ENCODE measurements at regions not wholly inside any gene's neighbourhood (a gene's known extent, or its start where the extent isn't known, plus 50 kb on each side); places are given as distances from the start of the nearest gene placed in this dataset.
A peak's percentile ranks its signal among the peaks of the same experiment; 100 is the strongest.
"Not testable (repeated sequence)": the region's sequence is repeated elsewhere in the genome, so short reads cannot be mapped to it uniquely, and the experiment has no call there.

GRCh38 chr20:22058746-22059145 is 353.3 kb downstream of the PAX1 start:
- DNase-seq = no peak

- DNase-seq = no peak
Measured at GRCh38 chr20:22055981-22056380, 350.5 kb downstream of the PAX1 start.

- no peak for DNase-seq
Measured at GRCh38 chr20:22052025-22052650, 346.7 kb downstream of the PAX1 start.

- not testable (repeated sequence) for DNase-seq
Measured at GRCh38 chr20:22045956-22046507, 340.6 kb downstream of the PAX1 start.

GRCh38 chr20:22027423-22027822 is 322.0 kb downstream of the PAX1 start:
- no peak for DNase-seq

- no peak for DNase-seq
Measured at GRCh38 chr20:22020201-22020600, 314.7 kb downstream of the PAX1 start.

- no peak for DNase-seq
Measured at GRCh38 chr20:22008456-22008855, 303.0 kb downstream of the PAX1 start.

GRCh38 chr20:22006306-22006705 is 300.8 kb downstream of the PAX1 start:
- DNase-seq = no peak

- DNase-seq = no peak
Measured at GRCh38 chr20:22005535-22005934, 300.1 kb downstream of the PAX1 start.

GRCh38 chr20:22004946-22005345 is 299.5 kb downstream of the PAX1 start:
- DNase-seq = no peak

GRCh38 chr20:22003680-22004079 is 298.2 kb downstream of the PAX1 start:
- DNase-seq = no peak

- DNase-seq = no peak
Measured at GRCh38 chr20:22001886-22002285, 296.4 kb downstream of the PAX1 start.

GRCh38 chr20:21995461-21995860 is 290.0 kb downstream of the PAX1 start:
- no peak for DNase-seq

GRCh38 chr20:21994203-21994602 is 288.7 kb downstream of the PAX1 start:
- no peak for DNase-seq

GRCh38 chr20:21982559-21982958 is 277.1 kb downstream of the PAX1 start:
- no peak for DNase-seq

- peak; percentile 48 for DNase-seq
Measured at GRCh38 chr20:21981597-21982344, 276.3 kb downstream of the PAX1 start.

GRCh38 chr20:21981179-21981578 is 275.7 kb downstream of the PAX1 start:
- DNase-seq = no peak

- no peak for DNase-seq
Measured at GRCh38 chr20:21971436-21971835, 266.0 kb downstream of the PAX1 start.

GRCh38 chr20:21968486-21968885 is 263.0 kb downstream of the PAX1 start:
- DNase-seq = no peak

- no peak for DNase-seq
Measured at GRCh38 chr20:21967481-21967880, 262.0 kb downstream of the PAX1 start.

- no peak for DNase-seq
Measured at GRCh38 chr20:21956591-21956990, 251.1 kb downstream of the PAX1 start.

- no peak for DNase-seq
Measured at GRCh38 chr20:21947406-21947805, 241.9 kb downstream of the PAX1 start.

GRCh38 chr20:21944227-21944626 is 238.8 kb downstream of the PAX1 start:
- no peak for DNase-seq

Data from kidney glomerular epithelial cell (primary cell).